ENCODE measurements at regions not wholly inside any gene's neighbourhood (a gene's known extent, or its start where the extent isn't known, plus 50 kb on each side); places are given as distances from the start of the nearest gene placed in this dataset.

DNA sequence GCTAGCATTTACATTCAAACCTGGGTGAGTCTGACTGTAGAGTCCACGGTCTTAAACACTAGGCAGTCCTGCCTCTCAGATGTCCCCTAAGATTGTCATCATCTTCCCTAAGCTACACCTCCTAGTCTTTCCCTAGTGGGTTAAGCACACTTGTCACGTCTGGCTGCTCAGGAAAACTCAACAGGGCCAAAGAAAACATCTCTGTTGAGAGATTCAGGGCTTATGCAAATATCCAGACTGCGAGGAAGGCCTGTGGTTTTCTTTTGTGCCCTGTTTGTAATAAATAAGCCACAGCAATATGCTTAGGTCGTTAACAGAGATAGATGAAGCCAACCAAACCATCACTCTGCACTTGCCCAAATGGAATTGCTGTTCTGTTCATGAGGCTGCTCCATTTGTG, 472.6 kb upstream of the DEPDC1 start:
- TF ChIP-seq POLR2AphosphoS5 (IDR thresholded peaks at IDR 0.05) (no peak), CTCF (IDR thresholded peaks at IDR 0.05) (no peak)

All from sigmoid colon (tissue), 4 donors.